Activated CD8-positive, alpha-beta memory T cell treated with anti-CD3 and anti-CD28 coated beads, Interleukin-2, amount 10 ng/mL, durations not matched to agents 7 days and 5 days (primary cell): ENCODE measurements at regions not wholly inside any gene's neighbourhood (a gene's known extent, or its start where the extent isn't known, plus 50 kb on each side); places are given as distances from the start of the nearest gene placed in this dataset.

Experiments used
- ATAC-seq: fragments of 150-1000 bp; cut with Tn5 transposase; one replicate; pipeline ENCODE4 v1.10.0; 2021; ENCODE audit warnings: moderate library complexity
- CTCF ChIA-PET: fragments of 350-600 bp; sonication (Branson Sonifier 250); formaldehyde crosslinking; loops from one replicate; lab custom pipeline; 2021; ENCODE audit warnings: antibody characterized with exemption; lab: Charles Lee
- DNase-seq: peaks from one replicate; pipeline ENCODE4 v3.0.0-alpha.2; 2020
- H3K27ac Mint-ChIP-seq: one replicate; pipeline ENCODE4 v1.8.0; 2021; ENCODE audit warnings: mild to moderate bottlenecking, mixed read lengths
- H3K27me3 Mint-ChIP-seq: one replicate; pipeline ENCODE4 v1.8.0; 2021; ENCODE audit warnings: mixed read lengths
- H3K36me3 Mint-ChIP-seq: one replicate; pipeline ENCODE4 v1.8.0; 2021; ENCODE audit warnings: mild to moderate bottlenecking, mixed read lengths
- H3K4me1 Mint-ChIP-seq: one replicate; pipeline ENCODE4 v1.8.0; 2021; ENCODE audit warnings: mixed read lengths
- H3K4me3 Mint-ChIP-seq: one replicate; pipeline ENCODE4 v1.8.0; 2021; ENCODE audit warnings: mild to moderate bottlenecking, moderate library complexity, mixed read lengths
- H3K9me3 Mint-ChIP-seq: one replicate; pipeline ENCODE4 v1.8.0; 2022; ENCODE audit warnings: low read depth, mixed read lengths

- ATAC-seq = no peak
- H3K27ac Mint-ChIP-seq = no peak overlapping the region
- no peaks in the 10 kb centered on the region for H3K4me1 Mint-ChIP-seq
- no peaks in the 10 kb centered on the region for H3K27me3 Mint-ChIP-seq
- H3K36me3 Mint-ChIP-seq = no peaks in the 10 kb centered on the region
- H3K9me3 Mint-ChIP-seq = peaks cover 9% of the 10 kb centered on the region
- CTCF ChIA-PET = no interaction called here
- no peak for DNase-seq
- no peak overlapping the region for H3K4me3 Mint-ChIP-seq
Measured at GRCh38 chr5:30069441-30070263, 1123.8 kb upstream of the CDH6 start.

GRCh38 chr5:30063503-30063902 lies 1130.0 kb upstream of the CDH6 start:
- Mint-ChIP-seq H3K27me3 (no peaks in the 10 kb centered on the region), H3K9me3 (peaks cover 4% of the 10 kb centered on the region), H3K4me1 (no peaks in the 10 kb centered on the region), H3K4me3 (no peak overlapping the region), H3K36me3 (no peaks in the 10 kb centered on the region), H3K27ac (no peak overlapping the region)
- CTCF ChIA-PET = no interaction called here
- ATAC-seq (no peak), DNase-seq (no peak)

- Mint-ChIP-seq H3K4me3 (no peak overlapping the region), H3K4me1 (no peaks in the 10 kb centered on the region), H3K27ac (no peak overlapping the region), H3K27me3 (no peaks in the 10 kb centered on the region), H3K9me3 (no peaks in the 10 kb centered on the region), H3K36me3 (no peaks in the 10 kb centered on the region)
- ATAC-seq (no peak), DNase-seq (no peak)
- CTCF ChIA-PET = no interaction called here
Measured at GRCh38 chr5:30051976-30052375, 1141.5 kb upstream of the CDH6 start.

GRCh38 chr5:30050056-30050815 lies 1143.2 kb upstream of the CDH6 start:
- DNase-seq (no peak), ATAC-seq (no peak)
- CTCF ChIA-PET = no interaction called here
- no peaks in the 10 kb centered on the region for H3K27me3 Mint-ChIP-seq
- H3K4me3 Mint-ChIP-seq = no peak overlapping the region
- H3K27ac Mint-ChIP-seq = no peak overlapping the region
- H3K36me3 Mint-ChIP-seq = no peaks in the 10 kb centered on the region
- H3K4me1 Mint-ChIP-seq = no peaks in the 10 kb centered on the region
- peaks cover 2% of the 10 kb centered on the region for H3K9me3 Mint-ChIP-seq

GRCh38 chr5:30042677-30043076 lies 1150.8 kb upstream of the CDH6 start:
- H3K4me3 Mint-ChIP-seq = no peak overlapping the region
- no peak for ATAC-seq
- peaks cover 5% of the 10 kb centered on the region for H3K9me3 Mint-ChIP-seq
- H3K27ac Mint-ChIP-seq = no peak overlapping the region
- H3K4me1 Mint-ChIP-seq = no peaks in the 10 kb centered on the region
- no peaks in the 10 kb centered on the region for H3K27me3 Mint-ChIP-seq
- CTCF ChIA-PET = no interaction called here
- DNase-seq = no peak
- no peaks in the 10 kb centered on the region for H3K36me3 Mint-ChIP-seq

- CTCF ChIA-PET = interaction anchor here (1.0 kb wide), 1 partner anchor 1190 kb away, joined by 3 read pairs; no protein-coding TSS in a partner anchor
- no peak overlapping the region for H3K27ac Mint-ChIP-seq
Measured at GRCh38 chr5:30041831-30042385, 1151.6 kb upstream of the CDH6 start.

GRCh38 chr5:30041291-30041690 lies 1152.2 kb upstream of the CDH6 start:
- CTCF ChIA-PET = interaction anchor here (1.0 kb wide), 1 partner anchor 1190 kb away, joined by 3 read pairs; no protein-coding TSS in a partner anchor

More at GRCh38 chr5:30041831-30042385, 1151.6 kb upstream of the CDH6 start:
- peaks cover 5% of the 10 kb centered on the region for H3K9me3 Mint-ChIP-seq
- no peak overlapping the region for H3K4me3 Mint-ChIP-seq
- H3K27me3 Mint-ChIP-seq = no peaks in the 10 kb centered on the region
- no peaks in the 10 kb centered on the region for H3K4me1 Mint-ChIP-seq
- DNase-seq (no peak), ATAC-seq (no peak)
- no peaks in the 10 kb centered on the region for H3K36me3 Mint-ChIP-seq

GRCh38 chr5:30040488-30041118 lies 1152.9 kb upstream of the CDH6 start:
- peaks cover 6% of the 10 kb centered on the region for H3K9me3 Mint-ChIP-seq
- no peaks in the 10 kb centered on the region for H3K4me1 Mint-ChIP-seq
- no peaks in the 10 kb centered on the region for H3K27me3 Mint-ChIP-seq
- H3K4me3 Mint-ChIP-seq = no peak overlapping the region
- H3K27ac Mint-ChIP-seq = no peak overlapping the region
- ATAC-seq (no peak), DNase-seq (no peak)
- CTCF ChIA-PET = interaction anchor here (0.7 to 1.2 kb wide), 3 partner anchors 809 to 1230 kb away, joined by 3 read pairs; no protein-coding TSS in a partner anchor
- H3K36me3 Mint-ChIP-seq = no peaks in the 10 kb centered on the region

More at GRCh38 chr5:30041291-30041690, 1152.2 kb upstream of the CDH6 start:
- Mint-ChIP-seq H3K36me3 (no peaks in the 10 kb centered on the region), H3K27me3 (no peaks in the 10 kb centered on the region), H3K9me3 (peaks cover 3% of the 10 kb centered on the region), H3K4me1 (no peaks in the 10 kb centered on the region), H3K27ac (no peak overlapping the region), H3K4me3 (no peak overlapping the region)
- DNase-seq = no peak
- ATAC-seq = no peak

GRCh38 chr5:30039379-30039778 lies 1154.1 kb upstream of the CDH6 start:
- DNase-seq (no peak), ATAC-seq (no peak)
- Mint-ChIP-seq H3K9me3 (peaks cover 10% of the 10 kb centered on the region), H3K27me3 (no peaks in the 10 kb centered on the region), H3K4me3 (no peak overlapping the region), H3K4me1 (no peaks in the 10 kb centered on the region), H3K27ac (no peak overlapping the region), H3K36me3 (no peaks in the 10 kb centered on the region)
- CTCF ChIA-PET = interaction anchor here (1.2 kb wide), 1 partner anchor 1231 kb away, joined by 3 read pairs; no protein-coding TSS in a partner anchor

- DNase-seq (no peak), ATAC-seq (no peak)
- H3K4me1 Mint-ChIP-seq = no peaks in the 10 kb centered on the region
- peaks cover 8% of the 10 kb centered on the region for H3K9me3 Mint-ChIP-seq
- no peaks in the 10 kb centered on the region for H3K27me3 Mint-ChIP-seq
- no peaks in the 10 kb centered on the region for H3K36me3 Mint-ChIP-seq
- CTCF ChIA-PET = no interaction called here
- no peak overlapping the region for H3K4me3 Mint-ChIP-seq
- H3K27ac Mint-ChIP-seq = no peak overlapping the region
Measured at GRCh38 chr5:30034870-30035269, 1158.6 kb upstream of the CDH6 start.

- H3K4me1 Mint-ChIP-seq = no peaks in the 10 kb centered on the region
- CTCF ChIA-PET = no interaction called here
- H3K36me3 Mint-ChIP-seq = no peaks in the 10 kb centered on the region
- no peak overlapping the region for H3K27ac Mint-ChIP-seq
- peaks cover 5% of the 10 kb centered on the region for H3K9me3 Mint-ChIP-seq
- H3K27me3 Mint-ChIP-seq = no peaks in the 10 kb centered on the region
- DNase-seq (no peak), ATAC-seq (no peak)
- no peak overlapping the region for H3K4me3 Mint-ChIP-seq
Measured at GRCh38 chr5:30030101-30030500, 1163.4 kb upstream of the CDH6 start.

- H3K4me1 Mint-ChIP-seq = no peaks in the 10 kb centered on the region
- no peaks in the 10 kb centered on the region for H3K27me3 Mint-ChIP-seq
- no peaks in the 10 kb centered on the region for H3K36me3 Mint-ChIP-seq
- no peak overlapping the region for H3K4me3 Mint-ChIP-seq
- no peak for DNase-seq
- no peak for ATAC-seq
- H3K27ac Mint-ChIP-seq = no peak overlapping the region
- CTCF ChIA-PET = no interaction called here
- H3K9me3 Mint-ChIP-seq = peaks cover 13% of the 10 kb centered on the region
Measured at GRCh38 chr5:30001826-30002225, 1191.7 kb upstream of the CDH6 start.

- ATAC-seq (no peak), DNase-seq (no peak)
- no peaks in the 10 kb centered on the region for H3K27me3 Mint-ChIP-seq
- H3K4me1 Mint-ChIP-seq = no peaks in the 10 kb centered on the region
- CTCF ChIA-PET = no interaction called here
- no peaks in the 10 kb centered on the region for H3K36me3 Mint-ChIP-seq
- no peak overlapping the region for H3K4me3 Mint-ChIP-seq
- peaks cover 13% of the 10 kb centered on the region for H3K9me3 Mint-ChIP-seq
- no peak overlapping the region for H3K27ac Mint-ChIP-seq
Measured at GRCh38 chr5:30000231-30000630, 1193.3 kb upstream of the CDH6 start.
